NCI-H1417 treated with DMSO at 0.1 percent for 48 hours (cell line): ENCODE measurements at regions not wholly inside any gene's neighbourhood (a gene's known extent, or its start where the extent isn't known, plus 50 kb on each side); places are given as distances from the start of the nearest gene placed in this dataset.

Source experiments
- DNase-seq: peaks from one replicate; lab custom pipeline; 2025; lab: John Stamatoyannopoulos, UW

GRCh38 chr13:105363261-105364190, 1171.9 kb downstream of the EFNB2 start:
- DNase-seq, result peak; percentile 46

DNA sequence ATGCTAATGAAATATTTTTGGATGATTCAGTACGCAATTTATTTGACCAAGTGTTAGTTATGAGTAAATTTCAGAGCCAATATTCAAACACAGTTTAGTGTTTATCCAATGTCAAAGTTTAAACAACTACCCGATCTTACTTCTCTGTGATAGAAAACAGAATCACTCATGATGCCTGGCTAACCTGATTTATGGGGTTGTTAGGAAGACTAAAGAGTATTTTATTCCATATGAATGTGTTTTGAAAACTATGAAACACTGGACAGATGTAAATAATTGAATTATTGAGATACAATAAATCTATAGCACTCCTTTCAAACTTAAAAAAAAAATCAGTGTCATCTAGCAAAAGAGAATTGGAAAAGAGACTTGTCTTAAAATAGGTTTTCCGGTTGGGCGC, 1181.8 kb downstream of the EFNB2 start:
- no peak for DNase-seq

DNA sequence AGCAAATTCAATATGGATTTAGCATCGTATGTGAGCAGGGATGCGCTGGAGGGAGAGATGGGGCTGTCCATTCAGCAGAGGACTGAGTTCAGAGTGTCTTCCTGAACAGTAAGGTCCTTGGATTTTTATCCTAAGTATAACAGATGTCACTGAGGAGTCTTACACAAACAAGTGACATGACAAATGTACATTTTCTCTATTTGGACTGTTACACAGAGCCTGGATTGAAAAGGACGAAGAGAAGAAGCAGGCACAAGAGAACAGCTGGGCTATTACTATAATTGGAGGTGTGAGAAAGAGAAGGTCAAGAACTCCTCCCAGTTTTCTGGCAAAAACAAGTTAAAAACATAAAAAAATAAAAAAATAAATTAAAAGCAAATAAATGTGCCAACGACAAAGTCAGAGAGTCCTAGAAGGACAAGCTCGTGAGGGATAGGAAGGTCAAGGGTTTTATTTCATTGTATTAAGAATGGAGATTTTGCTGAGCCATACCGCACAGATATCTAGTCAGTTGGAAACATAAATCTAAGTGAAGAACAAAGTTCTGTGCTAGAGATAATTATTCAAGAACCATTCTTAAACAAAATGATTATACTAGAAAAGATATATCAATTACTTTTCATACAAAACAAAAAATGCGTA, 1186.3 kb downstream of the EFNB2 start:
- DNase-seq, result no peak

DNA sequence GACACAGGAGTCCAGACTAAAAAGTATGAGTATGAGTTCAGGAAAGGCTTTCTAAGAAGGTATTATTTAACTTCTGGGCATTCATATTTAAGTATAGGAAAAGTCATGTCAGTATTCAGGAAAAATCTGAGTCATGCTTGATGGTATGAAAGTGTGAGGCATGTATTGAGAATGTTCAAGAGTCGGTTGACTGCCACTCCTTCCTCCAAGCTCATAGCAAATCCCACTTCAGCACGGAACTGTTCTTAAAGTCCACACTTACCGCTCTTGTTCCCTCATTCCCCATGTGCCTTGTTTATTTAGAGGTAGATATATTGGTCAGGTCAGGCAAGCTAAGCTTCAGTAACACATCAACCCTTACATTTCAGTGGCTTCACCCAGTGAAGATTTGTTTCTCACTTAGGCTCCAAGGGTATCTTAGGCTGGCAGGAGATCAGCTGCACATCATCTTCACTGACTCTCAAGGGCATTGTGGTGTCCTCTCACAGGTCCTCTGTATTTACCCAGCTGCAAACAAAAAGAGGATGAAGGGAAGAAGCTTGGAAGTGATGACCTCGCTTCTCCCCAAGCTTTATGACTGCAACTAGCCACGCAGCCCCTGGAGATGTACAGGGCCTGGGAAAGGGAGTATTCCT, 1189.2 kb downstream of the EFNB2 start:
- no peak for DNase-seq

GRCh38 chr13:105345730-105346129, 1189.7 kb downstream of the EFNB2 start:
- no peak for DNase-seq

DNA sequence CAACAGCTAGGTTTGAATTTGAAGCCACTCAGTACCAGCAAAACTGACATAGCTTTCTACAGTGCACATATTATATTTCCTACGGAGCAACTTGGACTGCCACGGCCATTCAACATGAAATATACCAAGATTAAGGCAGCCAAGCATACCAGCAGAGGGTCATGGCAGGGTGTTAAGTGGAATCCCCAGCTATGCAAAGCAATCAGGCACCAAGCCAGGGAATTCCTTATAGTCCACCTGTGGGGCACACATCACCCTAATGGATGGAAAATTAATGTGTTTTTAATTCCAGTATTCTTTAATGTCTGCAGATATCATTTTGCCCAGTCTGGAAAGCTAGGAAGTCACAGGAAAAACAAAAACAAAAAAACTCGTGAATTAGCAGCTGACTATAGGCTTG, 1190.3 kb downstream of the EFNB2 start:
- DNase-seq, result no peak

DNA sequence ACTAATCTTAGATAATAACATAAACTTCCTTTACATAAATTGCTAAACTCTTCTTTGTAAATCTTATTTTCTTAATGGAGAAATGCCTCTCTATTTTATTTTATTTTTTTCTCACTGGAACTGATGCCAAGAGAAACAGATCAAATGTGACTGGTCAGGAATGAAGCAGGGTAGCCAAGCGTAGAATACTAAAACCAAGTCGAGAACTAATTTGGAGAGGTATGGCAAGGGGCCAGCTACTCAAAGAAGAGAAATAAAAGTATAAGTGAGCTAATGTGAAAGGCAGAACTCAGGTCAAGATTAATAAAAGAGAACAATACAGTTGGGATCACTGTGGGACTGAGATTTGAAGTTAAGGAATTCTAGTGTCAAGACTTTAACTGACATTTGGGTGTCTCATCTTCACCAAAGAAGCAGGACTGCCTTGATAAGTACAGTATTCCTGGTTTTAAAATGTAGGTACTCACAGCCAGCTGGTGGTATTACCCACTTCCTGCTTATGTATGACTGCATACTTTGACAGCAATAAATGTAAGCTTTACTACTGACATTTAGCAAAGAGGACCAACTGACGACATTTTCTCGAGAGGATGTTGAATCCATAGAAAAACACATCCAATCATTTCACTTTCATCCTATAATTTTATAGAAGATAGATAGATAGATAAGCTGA, 1192.2 kb downstream of the EFNB2 start:
- DNase-seq, result no peak

GRCh38 chr13:105342281-105342820, 1193.1 kb downstream of the EFNB2 start:
- no peak for DNase-seq

- DNase-seq, result no peak
Measured at GRCh38 chr13:105341758-105342157, 1193.7 kb downstream of the EFNB2 start.

DNA sequence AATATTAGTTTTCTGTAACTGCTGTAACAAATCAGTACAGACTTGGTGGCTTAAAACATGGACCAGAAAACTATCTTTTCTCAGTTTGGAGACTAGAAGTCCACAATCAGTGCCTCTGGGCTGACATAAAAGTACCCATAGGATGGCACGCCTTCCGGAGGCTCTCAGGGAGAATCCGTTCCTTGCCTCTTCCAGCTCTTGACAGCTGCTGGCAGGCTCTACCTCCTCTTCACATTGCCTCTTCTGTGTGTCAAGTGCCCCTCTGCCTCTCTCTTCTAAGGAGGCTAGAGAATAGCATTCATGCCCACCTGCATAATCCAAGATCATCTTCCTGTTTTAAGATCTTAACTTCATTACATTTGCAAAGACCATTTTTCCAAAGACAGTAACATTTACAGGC, 1194.2 kb downstream of the EFNB2 start:
- no peak for DNase-seq

- no peak for DNase-seq
Measured at GRCh38 chr13:105340061-105340606, 1195.3 kb downstream of the EFNB2 start.

- no peak for DNase-seq
Measured at GRCh38 chr13:105338773-105339172, 1196.7 kb downstream of the EFNB2 start.

DNA sequence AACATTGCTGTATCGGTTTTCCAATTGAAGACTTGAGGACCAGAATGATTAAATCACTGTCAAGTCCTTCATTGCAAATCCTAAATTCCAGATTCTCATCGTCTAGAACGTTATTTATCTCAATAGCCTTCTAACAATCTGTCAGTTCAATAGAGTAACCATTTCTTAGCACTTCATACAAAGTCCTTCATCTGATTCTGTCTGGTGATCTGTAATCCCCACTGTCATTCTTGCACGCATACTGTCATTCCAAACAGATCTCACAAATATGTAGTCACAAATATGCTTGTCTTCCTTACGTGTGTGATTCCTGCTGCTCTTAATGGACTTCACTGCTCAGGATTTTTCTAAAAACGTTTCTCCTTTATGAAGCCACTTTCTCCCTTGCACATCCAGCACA, 1197.5 kb downstream of the EFNB2 start:
- DNase-seq, result no peak

DNA sequence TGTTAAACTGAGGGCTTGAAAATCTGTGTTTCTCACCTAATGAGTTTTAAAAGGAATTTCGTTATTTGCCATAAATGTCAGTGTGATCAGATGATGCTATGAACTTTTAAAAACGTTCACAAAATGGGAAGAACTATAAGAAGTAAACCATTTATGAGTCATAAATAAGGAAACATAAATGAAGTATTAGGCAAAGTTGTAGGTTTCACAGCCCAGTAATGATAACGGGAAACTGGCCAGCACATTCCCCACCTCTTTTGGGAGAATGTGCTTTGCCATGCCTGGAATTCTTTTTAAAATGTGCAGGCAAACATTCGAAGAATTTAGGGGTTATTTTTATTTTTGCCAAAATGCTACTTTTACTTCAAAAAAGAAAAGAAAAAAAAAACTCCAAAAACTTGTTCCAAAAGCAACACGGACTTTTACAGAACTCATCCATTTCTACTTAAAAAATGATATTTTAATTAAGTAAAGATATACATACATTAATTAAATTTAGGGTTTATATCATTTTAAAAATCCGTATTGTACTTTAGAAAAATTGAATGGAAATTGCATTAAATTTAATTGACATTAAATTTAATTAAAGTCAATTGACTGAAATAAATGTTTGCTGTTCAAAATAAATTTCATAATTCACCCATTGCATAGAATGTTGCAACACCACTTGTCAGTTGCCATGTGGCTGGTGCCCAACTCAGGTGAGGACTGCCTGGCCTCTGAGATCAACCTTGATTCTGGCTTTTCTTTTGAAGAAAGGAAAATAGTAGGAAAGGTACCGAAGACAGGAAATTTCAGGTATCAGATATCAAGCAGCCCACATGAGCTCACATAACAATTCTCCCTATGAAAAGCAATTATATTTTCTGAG, 1198.5 kb downstream of the EFNB2 start:
- DNase-seq, result no peak

GRCh38 chr13:105334211-105334610, 1201.3 kb downstream of the EFNB2 start:
- no peak for DNase-seq

DNA sequence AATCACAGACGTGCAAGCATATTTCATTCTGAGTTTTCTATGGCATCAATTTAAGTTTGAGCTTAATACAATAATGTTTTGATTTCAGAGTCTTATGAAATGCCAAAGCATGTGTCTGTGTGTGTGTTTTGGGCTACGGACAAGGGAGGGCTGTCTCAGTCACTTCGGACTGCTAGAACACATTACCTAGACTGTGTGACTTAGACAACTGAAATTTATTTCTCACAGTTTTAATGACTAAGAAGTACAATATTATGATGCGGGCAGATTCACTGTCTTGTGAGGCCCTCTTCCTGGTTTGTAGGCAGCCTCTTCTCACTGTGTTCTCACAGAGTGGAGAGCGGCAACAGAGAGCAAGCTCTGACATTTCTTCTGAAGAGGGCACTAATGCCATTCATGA, 1202.0 kb downstream of the EFNB2 start:
- no peak for DNase-seq

GRCh38 chr13:105329359-105329758, 1206.1 kb downstream of the EFNB2 start:
- no peak for DNase-seq

- DNase-seq, result no peak
Measured at GRCh38 chr13:105328212-105328611, 1207.2 kb downstream of the EFNB2 start.

- DNase-seq, result peak; percentile 90
Measured at GRCh38 chr13:105327581-105328126, 1207.8 kb downstream of the EFNB2 start.

DNA sequence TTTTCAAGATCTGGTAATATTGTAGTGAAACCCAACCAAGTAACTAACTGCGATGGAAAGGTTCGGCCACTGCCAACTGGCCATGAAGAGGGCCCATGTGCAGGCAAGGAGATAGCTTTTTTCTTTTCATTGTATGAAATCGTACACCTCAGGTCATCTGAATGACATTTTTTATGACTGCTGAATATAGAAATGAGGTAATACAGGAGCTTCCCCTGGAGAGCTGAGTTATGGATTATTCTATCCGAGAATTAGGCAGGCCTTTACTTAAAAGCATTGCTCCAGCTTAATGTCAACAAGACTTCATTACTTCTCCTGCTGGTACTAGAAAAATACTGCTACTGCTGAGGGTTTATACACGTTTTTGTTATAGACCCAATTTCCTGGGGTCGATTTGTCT, 1215.6 kb downstream of the EFNB2 start:
- DNase-seq, result no peak

DNA sequence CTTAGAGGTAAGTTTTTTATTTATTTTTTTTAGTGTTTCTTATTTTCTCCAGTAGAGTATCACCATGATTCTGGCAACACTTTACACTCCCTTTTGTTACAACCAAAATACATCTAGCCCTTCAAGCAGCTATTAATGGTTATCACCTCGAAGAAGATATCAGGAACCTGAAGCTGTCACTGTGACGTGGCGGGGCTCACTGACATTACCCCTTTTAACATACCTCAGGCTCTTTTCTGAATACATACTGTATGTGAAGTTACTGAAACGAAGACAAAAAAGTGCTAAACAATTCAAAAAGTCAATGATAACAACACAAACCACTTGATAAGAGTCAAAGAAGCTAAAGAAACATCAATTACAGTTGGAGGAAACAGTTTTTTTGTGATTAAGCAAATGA, 1218.7 kb downstream of the EFNB2 start:
- no peak for DNase-seq
